OCI-M2 (cell line): ENCODE measurements at regions not wholly inside any gene's neighbourhood (a gene's known extent, or its start where the extent isn't known, plus 50 kb on each side); places are given as distances from the start of the nearest gene placed in this dataset.
"Not testable (repeated sequence)": the region's sequence is repeated elsewhere in the genome, so short reads cannot be mapped to it uniquely, and the experiment has no call there.

ENCODE experiments used
- DNase-seq: peaks from one replicate; lab custom pipeline; 2025; ENCODE audit not compliant: unreplicated experiment; lab: John Stamatoyannopoulos, UW

DNA sequence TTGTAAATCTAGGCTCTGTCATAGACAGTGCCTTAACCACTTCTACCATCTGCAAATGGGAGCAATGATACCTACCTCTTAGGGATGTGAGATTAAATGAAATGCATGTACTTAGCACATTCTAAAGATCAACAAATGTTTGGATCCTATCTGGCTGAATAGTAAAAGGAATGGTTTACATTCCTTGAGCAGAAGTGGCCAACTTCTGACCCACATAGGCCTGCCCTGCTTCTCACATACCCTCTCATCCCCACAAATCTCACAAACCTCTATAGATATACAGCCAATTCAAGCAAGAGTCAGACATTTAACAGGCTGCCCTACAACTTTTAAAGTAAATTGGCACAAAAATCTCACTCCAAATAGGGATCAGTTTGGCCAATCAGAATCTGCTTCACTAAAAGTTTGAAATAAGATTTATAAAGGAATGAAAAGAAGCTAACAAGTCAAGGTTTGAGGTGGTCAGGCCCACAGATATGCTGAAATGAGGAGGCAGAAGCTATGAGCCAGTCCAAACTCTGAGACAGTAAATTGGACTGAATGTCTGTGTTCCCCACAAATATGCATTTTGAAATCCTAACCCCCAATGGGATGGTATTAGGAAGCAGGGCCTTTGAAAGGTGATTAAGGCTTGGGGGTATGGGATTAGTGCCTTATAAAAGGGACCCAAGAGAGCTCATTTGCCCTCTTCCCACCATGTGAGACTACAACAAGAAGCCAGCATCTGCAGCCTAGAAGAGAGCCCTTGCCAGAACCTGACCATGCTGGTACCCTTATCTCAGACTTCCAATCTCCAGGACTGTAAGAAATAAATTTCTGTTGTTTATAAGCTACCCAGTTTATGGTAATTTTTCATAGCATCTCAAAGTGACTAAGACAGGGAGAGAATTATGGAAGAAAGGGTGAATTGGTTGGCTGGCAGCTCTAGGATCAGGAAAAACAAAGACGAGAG, 227.8 kb upstream of the RBMS1 start:
- DNase-seq = no peak

- DNase-seq = no peak
These were observed 232.4 kb upstream of the RBMS1 start for GRCh38 chr2:160726046-160726445.

DNA sequence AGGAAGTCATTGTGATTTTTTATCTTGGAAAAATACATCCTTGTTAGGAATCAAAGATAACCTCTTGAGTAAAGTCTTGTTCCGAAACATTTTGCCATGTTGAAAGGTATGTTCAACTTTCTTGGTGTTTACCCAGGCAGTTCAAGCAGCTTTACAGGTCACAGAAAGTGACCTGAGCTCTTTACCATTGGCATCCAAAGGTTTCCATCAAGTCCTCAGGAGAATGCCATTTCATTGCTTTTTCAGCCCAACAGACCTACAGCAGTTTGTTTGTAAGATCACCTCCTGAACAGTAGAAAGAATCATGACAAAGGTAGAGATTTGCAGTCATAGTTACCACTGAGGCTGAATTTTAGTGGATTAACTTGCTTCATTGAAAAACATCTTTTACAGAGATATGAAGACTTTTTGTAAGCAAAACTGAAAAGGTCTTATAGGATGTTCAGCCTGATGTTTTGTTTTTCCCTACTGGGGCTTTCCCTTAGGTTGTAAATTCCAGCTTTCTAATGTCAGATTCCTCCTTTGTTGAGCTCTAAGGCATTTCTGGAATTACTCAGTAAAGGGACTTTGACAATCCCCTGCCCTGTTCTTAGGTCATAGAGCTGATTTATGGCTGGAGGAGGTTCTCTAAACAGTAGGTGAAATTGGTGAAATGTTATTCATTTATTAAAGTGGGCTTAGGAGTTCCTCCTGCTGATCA, 236.8 kb upstream of the RBMS1 start:
- no peak for DNase-seq

GRCh38 chr2:160731415-160731814, 237.8 kb upstream of the RBMS1 start:
- DNase-seq = no peak

- DNase-seq = no peak
These were observed 238.2 kb upstream of the RBMS1 start for GRCh38 chr2:160731856-160732255.

DNA sequence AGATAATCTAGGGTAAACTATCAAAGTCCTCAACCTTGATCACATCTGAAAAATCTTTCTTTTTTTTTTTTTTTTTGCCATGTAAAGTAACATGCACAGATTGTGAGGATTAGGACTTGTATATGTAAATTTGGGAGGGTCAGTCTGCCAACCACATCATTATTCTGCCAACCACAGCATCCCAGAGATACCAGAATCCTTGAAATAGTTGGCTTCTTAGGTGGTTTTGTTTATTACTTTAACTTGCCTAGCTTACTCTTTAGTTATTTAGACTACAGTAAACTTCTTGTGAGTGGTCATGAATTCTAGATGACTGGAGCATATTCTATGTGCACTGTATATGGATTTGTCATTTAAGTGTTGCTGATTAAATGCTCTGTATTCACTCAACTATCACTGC, 242.1 kb upstream of the RBMS1 start:
- no peak for DNase-seq

GRCh38 chr2:160736148-160737028, 242.8 kb upstream of the RBMS1 start:
- no peak for DNase-seq

DNA sequence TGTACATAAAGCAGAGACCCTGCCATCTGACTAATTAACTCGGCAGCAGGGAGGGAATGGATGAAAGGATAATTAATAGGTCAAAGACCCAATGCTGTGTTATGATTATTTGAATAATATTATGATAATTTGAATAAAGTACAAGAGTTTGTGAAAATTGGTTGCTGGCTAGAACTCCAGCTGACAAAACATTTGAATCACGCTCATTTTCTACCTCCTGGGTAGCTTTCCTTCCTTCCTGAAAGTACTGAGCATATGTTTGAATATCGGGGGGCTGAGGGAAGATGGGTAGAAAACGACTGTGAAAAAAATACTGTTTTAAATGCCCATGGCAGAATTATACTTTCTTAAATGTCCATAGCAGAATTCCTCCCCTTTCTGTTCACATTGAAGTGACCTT, 243.6 kb upstream of the RBMS1 start:
- no peak for DNase-seq

DNA sequence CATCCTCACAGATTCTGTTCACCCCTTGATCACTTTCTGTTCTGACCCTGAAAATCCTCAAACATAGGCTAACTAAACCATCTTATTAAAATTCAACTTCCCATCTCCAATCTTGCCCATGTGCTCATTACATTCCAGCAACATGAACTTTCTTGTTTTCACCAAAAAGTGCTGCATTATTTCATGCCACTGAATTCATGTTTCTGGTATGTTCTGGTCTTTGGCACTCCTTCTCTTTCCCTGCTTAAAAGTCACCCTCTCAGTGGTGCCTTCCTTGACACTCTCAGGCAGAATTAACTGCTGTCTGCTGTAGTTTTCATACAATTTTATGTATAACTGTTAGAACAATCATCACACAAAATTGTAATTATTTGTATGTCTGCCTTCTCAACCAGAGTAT, 247.7 kb upstream of the RBMS1 start:
- no peak for DNase-seq

GRCh38 chr2:160741815-160742214, 248.2 kb upstream of the RBMS1 start:
- no peak for DNase-seq

- no peak for DNase-seq
These were observed 249.1 kb upstream of the RBMS1 start for GRCh38 chr2:160742667-160743066.

- no peak for DNase-seq
These were observed 254.0 kb upstream of the RBMS1 start for GRCh38 chr2:160747501-160748170.

- no peak for DNase-seq
These were observed 257.4 kb upstream of the RBMS1 start for GRCh38 chr2:160751021-160751420.

DNA sequence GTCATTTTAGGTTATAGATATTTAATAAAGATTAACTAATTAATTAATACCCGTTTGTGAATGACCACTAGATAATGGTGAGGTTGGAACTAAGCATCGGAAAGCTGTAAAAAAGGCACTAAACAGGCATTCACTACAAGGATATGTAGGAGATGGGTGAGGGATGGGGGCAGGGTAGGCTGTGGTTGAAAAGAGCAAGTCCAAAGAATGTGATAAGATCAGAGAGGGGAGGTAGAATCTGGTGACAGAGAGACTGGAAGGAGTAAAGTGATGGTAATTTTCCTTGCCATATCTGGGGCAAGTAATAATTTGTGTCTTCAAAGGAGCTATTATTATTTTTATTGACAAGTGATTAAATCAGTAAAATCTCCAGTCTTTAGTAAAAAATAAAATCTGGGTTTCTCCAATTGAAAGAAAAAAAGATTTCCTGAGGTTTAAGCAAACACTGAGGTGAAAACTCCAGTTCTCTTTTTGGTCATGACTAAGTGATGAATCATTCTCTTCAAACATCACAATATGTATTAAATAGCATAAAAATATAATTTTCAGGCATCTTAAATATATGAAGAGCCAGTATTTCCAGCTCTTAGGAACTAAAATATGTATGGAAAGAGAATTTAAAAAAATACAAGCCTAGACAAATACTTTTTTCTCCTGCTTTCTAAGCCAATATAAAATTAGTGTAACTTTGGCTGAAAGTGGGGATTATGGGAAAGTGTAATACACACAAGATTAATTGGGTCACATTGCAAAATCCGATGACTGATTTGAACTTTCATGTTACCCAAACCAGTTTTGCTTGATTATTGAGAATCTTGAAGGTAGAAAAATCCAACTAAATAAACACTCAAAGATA, 259.1 kb upstream of the RBMS1 start:
- no peak for DNase-seq

DNA sequence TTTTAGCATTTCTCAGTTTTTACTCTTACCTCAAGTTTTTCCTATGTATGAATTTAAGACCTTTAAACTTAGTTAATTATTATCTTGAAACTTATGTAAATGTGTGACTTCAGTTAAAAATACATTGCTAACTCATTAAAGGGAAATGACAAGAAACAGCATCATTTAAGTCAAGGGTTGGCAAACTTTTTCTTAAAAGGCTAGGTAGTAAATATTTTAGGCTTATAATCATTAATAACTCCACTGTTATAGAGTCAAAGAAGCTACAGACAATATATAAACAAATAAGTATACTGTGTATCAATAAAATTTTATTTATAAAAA, 259.7 kb upstream of the RBMS1 start:
- DNase-seq = no peak

- no peak for DNase-seq
These were observed 260.4 kb upstream of the RBMS1 start for GRCh38 chr2:160753960-160754359.

DNA sequence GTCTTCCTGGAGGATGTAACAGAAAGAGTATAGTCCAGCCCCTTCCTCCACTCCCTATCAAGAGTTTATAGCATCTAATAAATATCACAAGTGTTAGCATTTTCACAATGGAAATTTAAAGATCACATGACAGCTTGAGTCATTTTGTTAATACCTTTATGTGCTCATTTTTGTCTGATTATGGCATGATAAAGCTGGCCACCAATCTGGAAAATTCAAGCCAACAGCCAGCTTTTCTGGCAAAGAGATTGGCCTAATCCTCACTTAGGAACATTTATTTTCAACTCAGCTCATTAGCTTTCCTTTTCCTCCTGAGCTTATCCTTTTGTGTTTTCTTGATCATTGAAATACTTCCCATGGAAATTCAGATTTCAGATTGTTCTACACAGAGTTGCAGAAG, 262.9 kb upstream of the RBMS1 start:
- no peak for DNase-seq

DNA sequence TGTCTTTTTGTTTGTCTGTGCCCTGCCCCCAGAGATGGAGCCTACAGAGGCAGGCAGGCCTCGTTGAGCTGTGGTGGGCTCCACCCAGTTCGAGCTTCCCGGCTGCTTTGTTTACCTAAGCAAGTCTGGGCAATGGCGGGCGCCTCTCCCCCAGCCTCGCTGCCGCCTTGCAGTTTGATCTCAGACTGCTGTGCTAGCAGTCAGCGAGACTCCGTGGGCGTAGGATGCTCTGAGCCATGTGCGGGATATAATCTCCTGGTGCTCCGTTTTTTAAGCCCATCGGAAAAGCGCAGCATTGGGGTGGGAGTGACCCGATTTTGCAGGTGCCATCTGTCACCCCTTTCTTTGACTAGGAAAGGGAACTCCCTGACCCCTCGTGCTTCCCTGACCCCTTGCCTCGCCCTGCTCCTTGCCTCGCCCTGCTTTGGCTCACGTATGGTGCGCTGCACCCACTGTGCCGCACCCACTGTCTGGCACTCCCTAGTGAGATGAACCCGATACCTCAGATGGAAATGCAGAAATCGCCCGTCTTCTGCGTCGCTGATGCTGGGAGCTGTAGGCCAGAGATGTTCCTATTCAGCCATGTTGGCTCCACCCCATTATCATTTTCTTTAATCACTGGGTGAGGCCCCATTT, 269.0 kb upstream of the RBMS1 start:
- not testable (repeated sequence) for DNase-seq

DNA sequence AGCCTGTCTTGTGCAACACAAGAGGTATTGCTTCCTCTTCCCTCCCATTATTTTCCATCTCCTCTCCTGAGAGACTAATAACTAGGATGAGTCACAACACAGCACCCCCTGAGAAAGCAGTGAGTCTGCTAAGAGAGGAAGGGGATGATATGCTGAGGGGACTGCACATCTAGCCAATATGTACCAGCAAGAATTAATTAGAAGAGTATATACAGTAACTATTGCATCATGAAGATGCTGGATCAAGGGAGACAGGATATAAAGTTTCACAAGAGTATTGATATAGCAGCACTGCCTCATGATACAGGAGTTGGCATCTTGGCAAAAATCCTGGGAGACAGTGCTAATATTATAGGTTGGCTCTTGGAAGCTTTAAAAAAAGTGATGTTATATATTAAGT, 289.9 kb upstream of the RBMS1 start:
- no peak for DNase-seq

DNA sequence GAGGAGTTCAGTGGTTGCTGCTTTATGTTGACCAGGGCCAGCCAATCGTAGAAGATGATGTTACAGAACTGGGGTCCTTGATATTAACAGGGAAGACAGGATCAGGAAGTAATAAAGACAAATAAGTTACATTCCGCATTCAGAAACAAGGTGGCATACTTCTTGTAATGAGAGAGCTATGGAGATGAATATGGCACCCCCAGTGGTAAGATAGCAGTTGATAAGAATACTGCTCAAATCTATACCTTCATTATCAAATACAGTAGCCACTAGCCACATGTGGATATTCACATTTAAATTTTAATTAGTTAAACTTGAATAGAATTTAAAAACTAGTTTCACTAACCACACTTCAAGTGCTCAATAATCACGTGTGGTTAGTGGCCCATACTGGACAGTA, 290.4 kb upstream of the RBMS1 start:
- no peak for DNase-seq
